CD14-positive monocyte (primary cell): ENCODE measurements at regions not wholly inside any gene's neighbourhood (a gene's known extent, or its start where the extent isn't known, plus 50 kb on each side); places are given as distances from the start of the nearest gene placed in this dataset.

Experiments
- DNase-seq, 3 donors: peaks; one replicate each; pipeline ENCODE4 v3.0.0-alpha.2; 2011 to 2022
- H2AFZ ChIP-seq: 2 replicates; pipeline ENCODE4 v1.6.0; 2012; ENCODE audit warnings: mild to moderate bottlenecking, low read depth, low read length, inconsistent platforms; ENCODE audit not compliant: insufficient read depth, poor library complexity, severe bottlenecking
- H3K27ac ChIP-seq, 2 donors: 1 replicate in 1 of 2; 2 replicates in 1 of 2; pipeline ENCODE4 v1.5.1; 2012 to 2013; ENCODE audit warnings: low read length in 2 of 2, control low read depth in 1 of 2, inconsistent platforms in 1 of 2, low read depth in 1 of 2, mild to moderate bottlenecking in 1 of 2
- H3K27me3 ChIP-seq, 2 donors: one replicate each; pipeline versions ENCODE4 v1.6.0 to v1.6.1; 2011 to 2013; ENCODE audit warnings: low read length in 2 of 2; ENCODE audit not compliant: control insufficient read depth in 2 of 2, insufficient read depth in 2 of 2
- H3K36me3 ChIP-seq, 2 donors: replicated peaks in 1 of 2; 1 replicate in 1 of 2; 2 replicates in 1 of 2; pipeline versions ENCODE4 v1.5.1 to v1.6.1; 2012 to 2013; ENCODE audit warnings: low read length in 2 of 2, control low read depth in 1 of 2, inconsistent platforms in 1 of 2, mild to moderate bottlenecking in 1 of 2; ENCODE audit not compliant: insufficient read depth in 2 of 2, control insufficient read depth in 1 of 2
- H3K4me1 ChIP-seq, 2 donors: 1 replicate in 1 of 2; 2 replicates in 1 of 2; pipeline versions ENCODE4 v1.5.1 to v1.6.1; 2012 to 2013; ENCODE audit warnings: low read length in 2 of 2, control low read depth in 1 of 2, inconsistent platforms in 1 of 2, mild to moderate bottlenecking in 1 of 2, moderate library complexity in 1 of 2; ENCODE audit not compliant: insufficient read depth in 2 of 2, control insufficient read depth in 1 of 2
- H3K4me2 ChIP-seq: replicated peaks from 2 replicates; pipeline ENCODE3; 2012; ENCODE audit warnings: low read length, moderate library complexity, mild to moderate bottlenecking; ENCODE audit not compliant: poor library complexity, severe bottlenecking; ENCODE audit errors: extremely low read depth
- H3K4me3 ChIP-seq, 3 experiments: fragments of 200-600 bp in 1 of 3; sonication (generic) in 1 of 3; replicated peaks in 1 of 3; 1 replicate in 2 of 3; 2 replicates in 1 of 3; pipeline ENCODE4 v1.5.1; 2011 to 2013; ENCODE audit warnings: low read length in 3 of 3, mild to moderate bottlenecking in 3 of 3, control low read depth in 2 of 3, low read depth in 2 of 3, inconsistent platforms in 1 of 3, moderate library complexity in 1 of 3
- H3K79me2 ChIP-seq: 2 replicates; pipeline ENCODE4 v1.6.0; 2012; ENCODE audit warnings: mild to moderate bottlenecking, control low read depth, inconsistent platforms, low read length, moderate library complexity; ENCODE audit not compliant: insufficient read depth
- H3K9ac ChIP-seq: 2 replicates; pipeline ENCODE4 v1.6.0; 2017; ENCODE audit warnings: low read length, mild to moderate bottlenecking; ENCODE audit not compliant: insufficient read depth, poor library complexity, severe bottlenecking
- H3K9me3 ChIP-seq, 2 donors: replicated peaks in 1 of 2; 1 replicate in 1 of 2; 2 replicates in 1 of 2; pipeline versions ENCODE4 v1.5.1 to v1.6.1; 2012 to 2013; ENCODE audit warnings: low read length in 2 of 2, control low read depth in 1 of 2; ENCODE audit not compliant: control insufficient read depth in 1 of 2, insufficient read depth in 1 of 2
- H4K20me1 ChIP-seq: 2 replicates; pipeline ENCODE4 v1.6.0; 2012; ENCODE audit warnings: mild to moderate bottlenecking, low read length, control low read depth, moderate library complexity; ENCODE audit not compliant: insufficient read depth
- H3K27ac Mint-ChIP-seq, 7 donors: one replicate each; pipeline ENCODE4 v1.8.0; 2020; ENCODE audit warnings: mild to moderate bottlenecking in 7 of 7, mixed read lengths in 7 of 7, moderate library complexity in 6 of 7, inconsistent platforms in 2 of 7
- H3K27me3 Mint-ChIP-seq, 3 donors: one replicate each; pipeline ENCODE4 v1.8.0; 2021 to 2022; ENCODE audit warnings: low read depth in 3 of 3, mild to moderate bottlenecking in 3 of 3, mixed read lengths in 3 of 3, moderate library complexity in 3 of 3, inconsistent platforms in 1 of 3
- H3K36me3 Mint-ChIP-seq, 2 donors: one replicate each; pipeline ENCODE4 v1.8.0; 2020; ENCODE audit warnings: mixed read lengths in 2 of 2, inconsistent platforms in 1 of 2, mild to moderate bottlenecking in 1 of 2
- H3K4me1 Mint-ChIP-seq: one replicate; pipeline ENCODE4 v1.8.0; 2020; ENCODE audit warnings: mild to moderate bottlenecking, mixed read lengths
- H3K4me3 Mint-ChIP-seq, 2 donors: one replicate each; pipeline ENCODE4 v1.8.0; 2020; ENCODE audit warnings: mild to moderate bottlenecking in 2 of 2, mixed read lengths in 2 of 2, moderate library complexity in 1 of 2
- H3K9me3 Mint-ChIP-seq, 7 donors: one replicate each; pipeline ENCODE4 v1.8.0; 2020 to 2022; ENCODE audit warnings: mixed read lengths in 7 of 7, mild to moderate bottlenecking in 6 of 7, moderate library complexity in 6 of 7, inconsistent platforms in 2 of 7
- WGBS: methylation state at CpG from one replicate; pipeline ENCODE4 v1.1.5; 2013; ENCODE audit warnings: missing lambda C conversion rate; ENCODE audit not compliant: insufficient coverage; 5-methylcytosine and 5-hydroxymethylcytosine counted together
- intact Hi-C, 2 donors: fragments of 100-400 bp; cut with micrococcal nuclease; formaldehyde crosslinking; loops; one replicate each; pipeline versions ENCODE4 v1.15.0 to v1.15.1; 2023
- TF ChIP-seq, protein P1 (sequence below): fragments of 200-600 bp; IDR thresholded peaks from one replicate; pipeline ENCODE4 v1.8.0; 2022; ENCODE audit warnings: antibody characterized with exemption, mild to moderate bottlenecking

GRCh38 chr2:67218056-67218455 lies 179.1 kb upstream of the ETAA1 start:
- WGBS: no CpG with 5 or more reads among the region's 2 CpGs
- H4K20me1 ChIP-seq: no peaks in the 10 kb centered on the region
- no peaks in the 10 kb centered on the region for H3K79me2 ChIP-seq
- H2AFZ ChIP-seq: no peak overlapping the region
- no peaks in the 10 kb centered on the region for H3K36me3 Mint-ChIP-seq
- no peak overlapping the region for H3K4me3 ChIP-seq
- no peaks in the 10 kb centered on the region for H3K36me3 ChIP-seq
- H3K9me3 Mint-ChIP-seq: peaks cover 0 to 6% (median 2%) of the 10 kb centered on the region in 7 donors
- TF ChIP-seq, protein P1, sequence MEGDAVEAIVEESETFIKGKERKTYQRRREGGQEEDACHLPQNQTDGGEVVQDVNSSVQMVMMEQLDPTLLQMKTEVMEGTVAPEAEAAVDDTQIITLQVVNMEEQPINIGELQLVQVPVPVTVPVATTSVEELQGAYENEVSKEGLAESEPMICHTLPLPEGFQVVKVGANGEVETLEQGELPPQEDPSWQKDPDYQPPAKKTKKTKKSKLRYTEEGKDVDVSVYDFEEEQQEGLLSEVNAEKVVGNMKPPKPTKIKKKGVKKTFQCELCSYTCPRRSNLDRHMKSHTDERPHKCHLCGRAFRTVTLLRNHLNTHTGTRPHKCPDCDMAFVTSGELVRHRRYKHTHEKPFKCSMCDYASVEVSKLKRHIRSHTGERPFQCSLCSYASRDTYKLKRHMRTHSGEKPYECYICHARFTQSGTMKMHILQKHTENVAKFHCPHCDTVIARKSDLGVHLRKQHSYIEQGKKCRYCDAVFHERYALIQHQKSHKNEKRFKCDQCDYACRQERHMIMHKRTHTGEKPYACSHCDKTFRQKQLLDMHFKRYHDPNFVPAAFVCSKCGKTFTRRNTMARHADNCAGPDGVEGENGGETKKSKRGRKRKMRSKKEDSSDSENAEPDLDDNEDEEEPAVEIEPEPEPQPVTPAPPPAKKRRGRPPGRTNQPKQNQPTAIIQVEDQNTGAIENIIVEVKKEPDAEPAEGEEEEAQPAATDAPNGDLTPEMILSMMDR: no peak
- no peak overlapping the region for H3K27ac Mint-ChIP-seq
- intact Hi-C loops: no loop called here
- H3K9ac ChIP-seq: no peak overlapping the region
- H3K27me3 Mint-ChIP-seq: peaks cover 0 to 6% (median 2%) of the 10 kb centered on the region in 3 donors
- H3K4me1 ChIP-seq: no peaks in the 10 kb centered on the region
- no peak overlapping the region for H3K27ac ChIP-seq
- no peaks in the 10 kb centered on the region for H3K4me1 Mint-ChIP-seq
- H3K9me3 ChIP-seq: no peaks in the 10 kb centered on the region
- H3K4me3 Mint-ChIP-seq: no peak overlapping the region
- no peak for DNase-seq
- H3K27me3 ChIP-seq: no peaks in the 10 kb centered on the region
- H3K4me2 ChIP-seq: no peak overlapping the region

DNA sequence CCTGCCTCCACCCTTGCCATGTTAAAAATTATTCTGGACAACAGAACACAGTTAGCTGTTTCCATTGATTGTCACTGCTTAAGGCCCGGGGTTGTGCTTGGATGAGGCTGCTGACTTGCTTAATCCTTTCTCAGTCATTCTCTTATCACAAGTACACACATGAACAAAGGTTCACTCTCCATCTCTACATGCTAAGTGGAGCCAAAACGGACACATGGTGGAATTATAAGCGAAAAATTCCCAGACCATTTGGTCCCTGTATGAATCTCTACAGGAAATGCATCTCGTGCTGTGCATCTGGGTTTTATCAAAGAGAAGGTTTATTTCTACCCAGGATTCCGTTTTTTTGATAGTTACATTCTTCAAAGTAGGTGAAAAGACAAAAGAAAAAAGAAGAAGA lies 177.5 kb upstream of the ETAA1 start:
- Histone ChIP-seq H3K4me3 (no peak overlapping the region), H3K4me2 (no peak overlapping the region), H3K27me3 (no peaks in the 10 kb centered on the region), H3K9me3 (no peaks in the 10 kb centered on the region), H4K20me1 (no peaks in the 10 kb centered on the region), H3K4me1 (no peaks in the 10 kb centered on the region), H3K9ac (no peak overlapping the region), H3K27ac (no peak overlapping the region), H3K36me3 (no peaks in the 10 kb centered on the region), H3K79me2 (no peaks in the 10 kb centered on the region), H2AFZ (no peak overlapping the region)
- peaks cover 0 to 4% (median 2%) of the 10 kb centered on the region in 3 donors for H3K27me3 Mint-ChIP-seq
- H3K4me1 Mint-ChIP-seq: no peaks in the 10 kb centered on the region
- H3K27ac Mint-ChIP-seq: no peak overlapping the region
- no CpG with 5 or more reads among the region's 5 CpGs for WGBS
- no peaks in the 10 kb centered on the region for H3K36me3 Mint-ChIP-seq
- peaks cover 0 to 6% (median 2%) of the 10 kb centered on the region in 7 donors for H3K9me3 Mint-ChIP-seq
- DNase-seq: no peak
- intact Hi-C loops: no loop called here
- TF ChIP-seq, protein P1: no peak
- H3K4me3 Mint-ChIP-seq: no peak overlapping the region
